ENCODE measurements at regions not wholly inside any gene's neighbourhood (a gene's known extent, or its start where the extent isn't known, plus 50 kb on each side); places are given as distances from the start of the nearest gene placed in this dataset.

GRCh38 chr13:87582399-87582798 lies 88.8 kb upstream of the SLITRK5 start:
- Histone ChIP-seq H4K20me1 (ENCODE audit: control insufficient read depth, insufficient read depth, insufficient read length) (no peaks in the 10 kb centered on the region), H3K4me2 (ENCODE audit: insufficient read depth, insufficient read length, low read length) (no peak overlapping the region), H2BK15ac (ENCODE audit: low read depth, low read length) (no peak overlapping the region), H2AK5ac (ENCODE audit: insufficient read length, low read length) (no peak overlapping the region), H3K23ac (ENCODE audit: insufficient read length, low read depth, low read length) (no peak overlapping the region), H3K79me2 (ENCODE audit: insufficient read depth, low read length) (no peaks in the 10 kb centered on the region), H3K9me3 (ENCODE audit: control insufficient read depth, low read depth, low read length) (no peaks in the 10 kb centered on the region), H4K8ac (replicated peaks; ENCODE audit: insufficient read length, low read depth, low read length) (no peak overlapping the region), H3K9ac (ENCODE audit: extremely low read depth, insufficient read length, low read length) (no peak overlapping the region), H3K27me3 (ENCODE audit: insufficient read depth, low read length) (no peaks in the 10 kb centered on the region), H3K27ac (ENCODE audit: insufficient read length, low read depth, low read length) (no peak overlapping the region), H4K91ac (ENCODE audit: insufficient read length, low read depth, low read length) (no peak overlapping the region), H2AFZ (ENCODE audit: low read length) (no peak overlapping the region), H3K18ac (ENCODE audit: insufficient read length, low read depth, low read length) (no peak overlapping the region), H3T11ph (ENCODE audit: low read length) (no peak overlapping the region), H3K79me1 (ENCODE audit: insufficient read depth, low read depth, low read length, poor library complexity, severe bottlenecking) (no peaks in the 10 kb centered on the region), H3K56ac (ENCODE audit: insufficient read length, low read depth, low read length) (no peak overlapping the region), H3K23me2 (ENCODE audit: insufficient read length, low read depth, low read length, poor library complexity, severe bottlenecking) (no peaks in the 10 kb centered on the region), H2BK20ac (ENCODE audit: low read depth, low read length, poor library complexity, severe bottlenecking) (no peak overlapping the region), H3K14ac (ENCODE audit: insufficient read depth, low read length) (no peak overlapping the region), H3K4ac (ENCODE audit: low read depth, low read length) (no peak overlapping the region), H4K5ac (ENCODE audit: insufficient read length, low read depth, low read length) (no peak overlapping the region), H2BK5ac (ENCODE audit: insufficient read length, low read length) (no peak overlapping the region), H2BK12ac (ENCODE audit: insufficient read length, low read depth, low read length) (no peak overlapping the region), H2BK120ac (ENCODE audit: low read depth, low read length, poor library complexity, severe bottlenecking) (no peak overlapping the region), H3K4me1 (ENCODE audit: insufficient read depth, low read length) (no peaks in the 10 kb centered on the region)
- Mint-ChIP-seq H3K36me3 (ENCODE audit: insufficient read depth in 1 of 3, low read depth in 3 of 3) (no peaks in the 10 kb centered on the region), H3K9me3 (no peaks in the 10 kb centered on the region), H3K4me3 (no peak overlapping the region), H3K27ac (no peak overlapping the region), H3K27me3 (ENCODE audit: low read depth) (peaks cover 1% of the 10 kb centered on the region; the same call in 1 of the 2 replicates), H3K4me1 (no peaks in the 10 kb centered on the region)
- TF ChIP-seq CTCF (conservative IDR thresholded peaks at IDR 0.05): no peak
- no peak for DNase-seq

All from H9 (cell line).